GM12865 (cell line): ENCODE measurements at regions not wholly inside any gene's neighbourhood (a gene's known extent, or its start where the extent isn't known, plus 50 kb on each side); places are given as distances from the start of the nearest gene placed in this dataset.

Source experiments
- DNase-seq: peaks from one replicate; pipeline ENCODE4 v3.0.0; 2010; ENCODE audit warnings: low read depth
- H3K4me3 ChIP-seq: 2 replicates; pipeline ENCODE4 v1.5.1; 2011; ENCODE audit warnings: mild to moderate bottlenecking, low read depth, low read length, control low read depth
- TF ChIP-seq, protein P1 (sequence below): IDR thresholded peaks from 2 replicates; pipeline ENCODE4 v1.5.1; 2011; ENCODE audit warnings: low read length, control low read depth, low read depth, inconsistent platforms; ENCODE audit not compliant: insufficient read depth; ENCODE audit errors: missing control alignments

- TF ChIP-seq, protein P1, sequence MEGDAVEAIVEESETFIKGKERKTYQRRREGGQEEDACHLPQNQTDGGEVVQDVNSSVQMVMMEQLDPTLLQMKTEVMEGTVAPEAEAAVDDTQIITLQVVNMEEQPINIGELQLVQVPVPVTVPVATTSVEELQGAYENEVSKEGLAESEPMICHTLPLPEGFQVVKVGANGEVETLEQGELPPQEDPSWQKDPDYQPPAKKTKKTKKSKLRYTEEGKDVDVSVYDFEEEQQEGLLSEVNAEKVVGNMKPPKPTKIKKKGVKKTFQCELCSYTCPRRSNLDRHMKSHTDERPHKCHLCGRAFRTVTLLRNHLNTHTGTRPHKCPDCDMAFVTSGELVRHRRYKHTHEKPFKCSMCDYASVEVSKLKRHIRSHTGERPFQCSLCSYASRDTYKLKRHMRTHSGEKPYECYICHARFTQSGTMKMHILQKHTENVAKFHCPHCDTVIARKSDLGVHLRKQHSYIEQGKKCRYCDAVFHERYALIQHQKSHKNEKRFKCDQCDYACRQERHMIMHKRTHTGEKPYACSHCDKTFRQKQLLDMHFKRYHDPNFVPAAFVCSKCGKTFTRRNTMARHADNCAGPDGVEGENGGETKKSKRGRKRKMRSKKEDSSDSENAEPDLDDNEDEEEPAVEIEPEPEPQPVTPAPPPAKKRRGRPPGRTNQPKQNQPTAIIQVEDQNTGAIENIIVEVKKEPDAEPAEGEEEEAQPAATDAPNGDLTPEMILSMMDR, result no peak
- no peak for DNase-seq
- H3K4me3 ChIP-seq, result no peak overlapping the region
Observed at GRCh38 chr2:100766806-100767205, 53.1 kb upstream of the NPAS2 start.

GRCh38 chr2:100767224-100767653 is 52.7 kb upstream of the NPAS2 start:
- no peak for DNase-seq
- no peak overlapping the region for H3K4me3 ChIP-seq
- TF ChIP-seq, protein P1, result no peak

- H3K4me3 ChIP-seq, result no peak overlapping the region
- TF ChIP-seq, protein P1, result no peak
- DNase-seq, result no peak
Observed at GRCh38 chr2:100767810-100768806, 51.8 kb upstream of the NPAS2 start.
